ENCODE measurements at regions not wholly inside any gene's neighbourhood (a gene's known extent, or its start where the extent isn't known, plus 50 kb on each side); places are given as distances from the start of the nearest gene placed in this dataset.

- no peak for TF ChIP-seq CTCF (IDR thresholded peaks at IDR 0.05)
- TF ChIP-seq POLR2A (IDR thresholded peaks at IDR 0.05): no peak
- no peak for TF ChIP-seq POLR2AphosphoS5 (IDR thresholded peaks at IDR 0.05; ENCODE audit: insufficient read depth in 1 of 2, low read depth in 1 of 2)
These were observed 376.9 kb upstream of the RASGRP1 start for GRCh38 chr15:38941399-38941953.

All from vagina (tissue), 2 donors.